Nephron progenitor cell (in vitro differentiated cells): ENCODE measurements at regions not wholly inside any gene's neighbourhood (a gene's known extent, or its start where the extent isn't known, plus 50 kb on each side); places are given as distances from the start of the nearest gene placed in this dataset.

Experiments used
- DNase-seq: peaks from one replicate; pipeline ENCODE4 v3.0.0; 2021
- H3K27ac Mint-ChIP-seq: 2 replicates; pipeline ENCODE4 v1.8.0; 2021; ENCODE audit warnings: mild to moderate bottlenecking, moderate library complexity, mixed read lengths
- H3K27me3 Mint-ChIP-seq: 2 replicates; pipeline ENCODE4 v1.8.0; 2021; ENCODE audit warnings: mild to moderate bottlenecking, low read depth, mixed read lengths; ENCODE audit not compliant: poor library complexity
- H3K36me3 Mint-ChIP-seq: 2 replicates; pipeline ENCODE4 v1.8.0; 2021; ENCODE audit warnings: low read depth, mixed read lengths
- H3K4me1 Mint-ChIP-seq: 2 replicates; pipeline ENCODE4 v1.8.0; 2021; ENCODE audit warnings: mixed read lengths
- H3K4me3 Mint-ChIP-seq: 2 replicates; pipeline ENCODE4 v1.8.0; 2021; ENCODE audit warnings: mild to moderate bottlenecking, moderate library complexity, mixed read lengths
- H3K9me3 Mint-ChIP-seq: 2 replicates; pipeline ENCODE4 v1.8.0; 2021; ENCODE audit warnings: mild to moderate bottlenecking, moderate library complexity, mixed read lengths
- TF ChIP-seq, protein P1 (sequence below): fragments of 200-600 bp; sonication (generic); IDR thresholded peaks from 2 replicates; pipeline ENCODE4 v1.5.0; 2021; ENCODE audit warnings: antibody characterized with exemption

DNA sequence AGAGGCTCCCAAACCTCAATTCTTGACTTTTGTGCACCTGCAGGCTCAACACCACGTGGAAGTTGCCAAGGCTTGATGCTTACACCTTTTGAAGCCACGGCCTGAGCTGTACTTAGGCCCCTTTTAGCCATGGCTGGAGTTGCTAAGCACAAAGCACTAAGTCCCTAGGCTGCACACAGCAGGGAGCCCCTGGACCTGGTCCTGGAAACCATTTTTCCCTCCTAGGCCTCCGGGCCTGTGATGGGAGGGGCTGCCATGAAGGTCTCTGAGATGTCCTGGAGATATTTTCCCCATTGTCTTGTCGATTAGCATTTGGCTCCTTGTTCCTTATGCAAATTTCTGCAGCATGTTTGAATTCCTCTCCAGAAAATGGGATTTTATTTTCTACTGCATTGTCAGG is 247.1 kb upstream of the ARPP21 start:
- no peak overlapping the region for H3K4me3 Mint-ChIP-seq
- no peak for DNase-seq
- H3K27me3 Mint-ChIP-seq, result no peaks in the 10 kb centered on the region
- no peak overlapping the region for H3K27ac Mint-ChIP-seq
- TF ChIP-seq, protein P1, sequence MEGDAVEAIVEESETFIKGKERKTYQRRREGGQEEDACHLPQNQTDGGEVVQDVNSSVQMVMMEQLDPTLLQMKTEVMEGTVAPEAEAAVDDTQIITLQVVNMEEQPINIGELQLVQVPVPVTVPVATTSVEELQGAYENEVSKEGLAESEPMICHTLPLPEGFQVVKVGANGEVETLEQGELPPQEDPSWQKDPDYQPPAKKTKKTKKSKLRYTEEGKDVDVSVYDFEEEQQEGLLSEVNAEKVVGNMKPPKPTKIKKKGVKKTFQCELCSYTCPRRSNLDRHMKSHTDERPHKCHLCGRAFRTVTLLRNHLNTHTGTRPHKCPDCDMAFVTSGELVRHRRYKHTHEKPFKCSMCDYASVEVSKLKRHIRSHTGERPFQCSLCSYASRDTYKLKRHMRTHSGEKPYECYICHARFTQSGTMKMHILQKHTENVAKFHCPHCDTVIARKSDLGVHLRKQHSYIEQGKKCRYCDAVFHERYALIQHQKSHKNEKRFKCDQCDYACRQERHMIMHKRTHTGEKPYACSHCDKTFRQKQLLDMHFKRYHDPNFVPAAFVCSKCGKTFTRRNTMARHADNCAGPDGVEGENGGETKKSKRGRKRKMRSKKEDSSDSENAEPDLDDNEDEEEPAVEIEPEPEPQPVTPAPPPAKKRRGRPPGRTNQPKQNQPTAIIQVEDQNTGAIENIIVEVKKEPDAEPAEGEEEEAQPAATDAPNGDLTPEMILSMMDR, result no peak
- no peaks in the 10 kb centered on the region for H3K36me3 Mint-ChIP-seq
- peaks cover 27% of the 10 kb centered on the region for H3K9me3 Mint-ChIP-seq
- peaks cover 9% of the 10 kb centered on the region for H3K4me1 Mint-ChIP-seq

DNA sequence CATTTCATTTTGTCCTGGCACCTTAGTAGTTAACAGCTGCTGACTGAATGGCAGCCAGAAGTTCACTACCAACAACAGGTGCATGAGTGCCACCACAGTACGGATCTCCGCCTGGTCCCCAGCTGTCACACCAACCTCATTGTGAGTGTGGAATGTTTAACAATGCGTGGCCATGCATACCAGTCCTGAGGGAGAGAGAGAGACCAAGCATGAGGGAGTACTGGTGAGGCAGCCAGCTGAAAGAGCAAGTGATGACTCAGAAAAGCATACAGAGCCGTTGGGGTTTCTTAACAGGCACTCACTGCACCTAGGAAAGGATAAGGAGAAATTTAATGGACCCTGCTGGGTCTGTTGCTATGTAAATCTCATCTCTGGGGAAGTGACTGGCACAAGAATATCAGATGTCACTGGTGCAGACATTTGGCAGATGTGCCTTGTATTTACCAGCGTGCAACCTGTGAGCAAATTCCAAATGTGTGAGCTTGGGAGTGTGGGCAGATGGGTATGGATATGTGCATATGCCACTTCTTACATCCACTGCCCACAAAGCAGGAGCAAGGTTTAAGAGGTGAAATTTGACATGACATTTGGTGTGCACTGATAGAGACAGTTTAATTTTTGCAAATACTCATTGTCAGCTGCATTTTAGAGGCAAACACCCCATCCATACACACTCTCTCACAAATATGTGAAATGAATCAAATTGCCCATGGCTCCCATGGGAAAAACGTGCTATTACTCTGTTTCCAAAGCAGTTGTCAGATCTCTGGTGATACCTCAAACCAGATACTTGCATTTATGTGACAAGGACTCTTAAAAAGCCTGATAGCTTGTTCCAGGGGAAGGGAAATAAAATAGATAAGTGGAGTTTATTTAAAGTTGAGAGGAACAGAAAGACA is 245.2 kb upstream of the ARPP21 start:
- peaks cover 2% of the 10 kb centered on the region for H3K27me3 Mint-ChIP-seq
- DNase-seq, result peak; percentile 2
- no peak overlapping the region for H3K4me3 Mint-ChIP-seq
- H3K27ac Mint-ChIP-seq, result no peak overlapping the region
- H3K9me3 Mint-ChIP-seq, result peaks cover 27% of the 10 kb centered on the region
- H3K36me3 Mint-ChIP-seq, result no peaks in the 10 kb centered on the region
- TF ChIP-seq, protein P1, result no peak
- H3K4me1 Mint-ChIP-seq, result peaks cover 9% of the 10 kb centered on the region

DNA sequence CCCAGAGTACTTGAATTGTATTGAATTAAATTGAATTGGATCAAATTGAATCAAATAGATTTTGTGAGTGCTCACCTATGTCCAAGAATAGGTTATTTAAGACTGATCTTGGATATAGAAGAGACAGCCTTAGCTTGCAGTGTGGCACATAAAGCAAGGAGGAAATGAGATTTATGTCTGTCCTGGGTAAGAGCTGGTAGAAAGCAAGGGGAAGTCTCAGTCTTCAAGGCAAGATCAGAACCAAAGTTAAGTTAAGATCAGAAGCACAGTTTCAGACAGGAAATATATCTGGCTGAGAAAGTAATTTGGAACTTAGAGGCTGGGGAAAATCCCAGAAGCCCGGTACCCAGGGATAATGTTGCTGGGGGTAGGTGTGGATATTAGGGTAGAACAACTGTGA is 244.4 kb upstream of the ARPP21 start:
- Mint-ChIP-seq H3K36me3 (no peaks in the 10 kb centered on the region), H3K4me3 (no peak overlapping the region)

DNA sequence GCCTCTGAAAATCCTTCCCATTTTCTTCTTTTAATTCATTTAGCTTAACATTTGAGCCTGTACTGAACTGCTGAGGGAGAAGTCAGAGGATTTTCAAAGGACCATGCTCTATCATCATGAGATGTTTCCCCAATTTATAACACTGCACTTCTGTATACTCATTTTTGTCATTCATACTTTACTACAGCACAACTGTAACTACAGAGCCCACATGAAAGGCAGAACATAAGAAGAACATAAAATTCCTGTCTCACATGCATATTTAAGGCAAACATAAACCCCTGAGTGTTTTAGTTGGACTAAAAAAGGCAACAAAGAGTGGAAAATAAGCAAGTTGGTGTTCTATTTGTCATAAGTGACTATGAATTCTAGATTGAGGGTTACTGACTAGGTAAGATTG is 237.7 kb upstream of the ARPP21 start:
- Mint-ChIP-seq H3K4me1 (no peaks in the 10 kb centered on the region), H3K27ac (no peak overlapping the region), H3K9me3 (no peaks in the 10 kb centered on the region), H3K36me3 (no peaks in the 10 kb centered on the region), H3K4me3 (no peak overlapping the region), H3K27me3 (peaks cover 2% of the 10 kb centered on the region)
- TF ChIP-seq, protein P1, result no peak
- no peak for DNase-seq

More for the DNA sequence above, 244.4 kb upstream of the ARPP21 start:
- peaks cover 9% of the 10 kb centered on the region for H3K4me1 Mint-ChIP-seq
- H3K27me3 Mint-ChIP-seq, result peaks cover 2% of the 10 kb centered on the region
- DNase-seq, result no peak
- H3K27ac Mint-ChIP-seq, result no peak overlapping the region
- H3K9me3 Mint-ChIP-seq, result peaks cover 27% of the 10 kb centered on the region
- TF ChIP-seq, protein P1, result no peak

DNA sequence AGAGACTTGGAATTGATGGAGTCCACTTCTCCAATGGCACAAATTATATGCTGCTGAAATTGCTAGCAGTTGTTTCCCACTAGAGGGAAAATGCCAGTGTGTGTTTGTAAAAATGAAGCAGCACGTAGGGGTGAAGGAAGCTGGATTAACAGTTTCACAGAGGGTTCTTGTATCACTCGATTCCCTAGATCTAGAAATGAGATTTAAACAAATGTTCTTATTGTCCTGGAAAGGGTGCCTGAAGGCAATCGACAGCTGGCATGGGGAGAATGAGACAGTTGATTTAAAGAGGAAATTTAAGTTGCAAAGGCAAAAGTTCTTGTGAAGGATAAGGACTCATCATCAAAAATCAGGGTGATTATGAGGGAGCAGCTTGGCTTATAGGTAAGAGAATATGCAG is 234.8 kb upstream of the ARPP21 start:
- no peaks in the 10 kb centered on the region for H3K9me3 Mint-ChIP-seq
- no peaks in the 10 kb centered on the region for H3K27me3 Mint-ChIP-seq
- no peak overlapping the region for H3K4me3 Mint-ChIP-seq
- no peaks in the 10 kb centered on the region for H3K36me3 Mint-ChIP-seq
- TF ChIP-seq, protein P1, result no peak
- DNase-seq, result no peak
- no peaks in the 10 kb centered on the region for H3K4me1 Mint-ChIP-seq
- H3K27ac Mint-ChIP-seq, result no peak overlapping the region

DNA sequence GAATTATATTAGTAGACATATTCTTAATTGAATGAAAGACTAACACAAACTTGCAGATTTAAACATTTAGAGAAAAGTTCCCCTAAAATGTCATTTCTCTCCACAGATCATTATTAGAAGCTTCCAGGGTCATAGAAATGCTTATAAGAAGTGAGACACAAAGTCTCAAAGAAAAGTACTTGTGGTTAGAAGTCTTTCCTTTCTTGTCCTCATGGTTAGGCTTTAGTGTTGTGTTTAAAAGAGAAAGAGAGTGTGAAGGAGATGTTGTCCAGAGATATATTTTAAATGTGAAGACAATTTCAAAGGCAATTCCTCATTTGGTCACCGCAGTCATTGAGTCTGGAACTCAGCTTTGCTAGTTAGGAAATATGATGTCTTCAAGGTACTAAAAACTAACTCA is 230.4 kb upstream of the ARPP21 start:
- H3K27ac Mint-ChIP-seq, result no peak overlapping the region
- no peak for DNase-seq
- TF ChIP-seq, protein P1, result no peak
- no peaks in the 10 kb centered on the region for H3K4me1 Mint-ChIP-seq
- H3K9me3 Mint-ChIP-seq, result no peaks in the 10 kb centered on the region
- no peak overlapping the region for H3K4me3 Mint-ChIP-seq
- no peaks in the 10 kb centered on the region for H3K27me3 Mint-ChIP-seq
- no peaks in the 10 kb centered on the region for H3K36me3 Mint-ChIP-seq
